ENCODE measurements at regions not wholly inside any gene's neighbourhood (a gene's known extent, or its start where the extent isn't known, plus 50 kb on each side); places are given as distances from the start of the nearest gene placed in this dataset.

DNA sequence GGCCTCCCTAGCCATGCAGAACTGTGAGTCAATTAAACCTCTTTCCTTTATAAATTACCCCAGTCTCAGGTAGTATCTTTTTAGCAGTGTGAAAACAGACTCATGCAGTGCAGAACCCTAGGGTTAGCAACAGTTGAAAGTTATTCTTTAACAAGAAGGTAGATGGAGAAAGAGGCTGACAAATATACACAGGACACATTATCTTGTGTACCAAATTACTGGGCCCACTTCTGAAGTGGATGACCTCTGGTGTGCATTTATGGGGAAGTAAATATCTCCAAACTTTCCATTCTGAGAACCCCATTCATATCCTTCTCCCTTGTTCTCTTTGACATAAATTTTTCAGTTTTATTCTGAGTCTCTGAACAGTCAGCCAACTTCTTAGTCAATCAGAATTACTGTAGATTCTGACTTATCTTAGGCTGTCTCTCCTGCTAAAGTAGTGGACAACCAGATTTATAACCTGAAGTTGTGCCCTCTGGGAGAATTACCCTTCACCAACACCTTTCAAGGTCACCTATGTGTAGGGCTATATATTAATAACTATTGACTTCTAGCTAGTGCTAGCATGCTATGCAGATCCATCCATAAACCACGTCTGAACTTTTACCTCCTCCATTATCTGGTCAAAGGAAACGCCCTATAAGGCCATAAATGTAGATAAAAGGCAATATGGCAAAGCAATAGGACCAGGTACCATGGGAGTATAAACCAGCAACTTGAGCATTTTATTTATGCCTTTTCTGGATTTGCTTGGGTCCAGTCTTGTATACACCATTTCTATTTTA lies 72.5 kb upstream of the TAB3 start:
- in situ Hi-C loops (cut with HindIII; ENCODE audit: low pct_ligation_motif_present, low pct_unique_long_range_greater_than_20kb, low sequenced_read_pairs): no loop called here
- no peak for DNase-seq

DNA sequence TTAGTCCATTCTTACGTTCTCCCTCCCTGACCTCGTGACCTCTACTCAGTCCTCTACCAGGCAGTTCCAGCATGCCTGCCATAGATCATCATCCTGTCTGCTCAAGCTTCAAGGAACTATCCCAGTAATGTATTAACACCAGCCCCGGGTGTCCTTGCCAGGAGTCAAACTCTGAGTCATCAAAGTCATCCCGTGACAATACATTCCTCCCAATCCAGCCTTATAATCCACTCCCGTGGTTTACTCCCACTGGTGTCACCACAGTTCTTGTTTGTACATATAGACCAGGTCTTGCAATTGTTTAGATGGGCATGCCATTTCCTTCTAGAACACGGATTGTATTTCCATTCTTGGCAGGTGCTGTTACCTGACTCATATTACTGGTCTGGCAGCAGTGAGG lies 68.7 kb upstream of the TAB3 start:
- in situ Hi-C loops (cut with HindIII; ENCODE audit: low pct_ligation_motif_present, low pct_unique_long_range_greater_than_20kb, low sequenced_read_pairs): no loop called here
- peak; percentile 79 for DNase-seq

DNA sequence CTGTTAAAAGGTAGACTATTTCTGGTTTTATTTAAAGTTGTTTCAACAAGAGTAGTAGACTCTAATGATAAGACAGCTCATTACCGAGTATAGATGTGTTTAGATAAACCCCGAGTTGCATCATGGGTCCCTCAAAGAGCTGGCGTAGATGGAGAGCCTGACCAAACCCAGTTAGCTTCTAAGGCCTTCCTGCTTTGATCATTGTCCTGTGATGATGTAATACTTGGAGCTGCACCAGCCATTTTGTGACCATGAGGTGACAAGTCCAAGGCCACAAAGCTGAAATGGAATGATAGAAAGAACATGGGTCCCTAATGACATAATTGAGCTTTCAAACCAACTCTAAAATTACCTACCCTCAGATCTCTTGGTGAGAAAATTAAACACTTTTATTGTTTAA lies 66.6 kb upstream of the TAB3 start:
- no peak for DNase-seq
- in situ Hi-C loops (cut with HindIII; ENCODE audit: low pct_ligation_motif_present, low pct_unique_long_range_greater_than_20kb, low sequenced_read_pairs): no loop called here

DNA sequence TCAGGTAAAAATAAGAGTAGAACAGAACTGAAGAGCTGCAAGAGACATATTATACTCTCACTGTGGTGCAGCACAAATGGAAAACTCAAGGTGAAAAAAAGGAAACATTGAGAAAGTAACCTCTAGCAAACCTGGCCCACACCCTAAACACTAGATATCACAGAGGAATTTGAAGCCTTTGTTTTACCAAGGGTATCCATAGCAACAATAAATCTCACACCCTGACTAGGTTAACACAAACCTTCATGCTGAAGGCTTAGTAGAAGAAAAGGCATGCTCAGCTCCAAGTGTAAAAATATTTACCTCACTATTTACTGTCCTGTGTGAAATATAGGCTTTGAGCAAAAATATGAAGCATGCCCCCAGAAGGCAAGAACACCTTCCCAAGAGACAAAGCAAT lies 61.9 kb upstream of the TAB3 start:
- DNase-seq: no peak
- in situ Hi-C loops (cut with HindIII; ENCODE audit: low pct_ligation_motif_present, low pct_unique_long_range_greater_than_20kb, low sequenced_read_pairs): no loop called here

DNA sequence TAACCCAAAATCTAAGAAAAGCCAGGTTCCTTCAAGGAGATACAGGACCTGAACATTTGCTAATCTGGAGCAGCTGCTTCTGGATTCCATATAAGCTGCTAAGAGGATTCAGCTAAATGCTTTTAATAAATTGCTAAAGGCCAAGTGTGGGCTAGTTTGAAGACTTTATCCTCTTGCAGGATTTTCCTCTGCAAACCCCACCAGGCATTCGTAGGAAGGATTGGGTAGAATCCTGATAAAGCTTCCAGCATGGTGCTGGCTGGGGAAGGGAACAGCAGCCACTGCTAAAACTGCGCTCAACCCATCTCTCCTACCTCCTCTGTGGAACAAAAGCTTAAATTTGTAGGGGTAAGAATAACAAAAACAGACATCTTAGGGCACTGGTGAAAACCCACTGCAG lies 61.3 kb upstream of the TAB3 start:
- DNase-seq: no peak
- in situ Hi-C loops (cut with HindIII; ENCODE audit: low pct_ligation_motif_present, low pct_unique_long_range_greater_than_20kb, low sequenced_read_pairs): no loop called here

DNA sequence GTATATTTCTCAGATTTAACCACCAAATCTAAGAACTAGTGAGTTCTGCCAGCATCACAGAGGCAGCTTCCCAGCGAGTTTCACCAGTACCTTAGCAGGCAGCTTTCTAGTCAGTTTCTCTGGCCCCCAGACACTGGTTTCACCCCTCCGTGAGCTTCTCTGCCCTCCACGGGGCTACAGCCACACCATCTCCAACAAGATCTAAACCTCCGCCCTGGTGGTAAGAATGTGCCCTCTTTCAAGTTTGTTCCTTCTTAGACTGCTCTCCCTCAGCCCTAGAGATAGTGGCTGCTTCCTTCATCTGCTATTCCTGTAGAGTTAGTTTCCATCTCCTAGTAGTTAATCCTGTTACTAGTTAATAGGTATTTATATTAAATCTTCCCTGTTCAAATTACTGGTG lies 60.5 kb upstream of the TAB3 start:
- in situ Hi-C loops (cut with HindIII; ENCODE audit: low pct_ligation_motif_present, low pct_unique_long_range_greater_than_20kb, low sequenced_read_pairs): no loop called here
- no peak for DNase-seq

DNA sequence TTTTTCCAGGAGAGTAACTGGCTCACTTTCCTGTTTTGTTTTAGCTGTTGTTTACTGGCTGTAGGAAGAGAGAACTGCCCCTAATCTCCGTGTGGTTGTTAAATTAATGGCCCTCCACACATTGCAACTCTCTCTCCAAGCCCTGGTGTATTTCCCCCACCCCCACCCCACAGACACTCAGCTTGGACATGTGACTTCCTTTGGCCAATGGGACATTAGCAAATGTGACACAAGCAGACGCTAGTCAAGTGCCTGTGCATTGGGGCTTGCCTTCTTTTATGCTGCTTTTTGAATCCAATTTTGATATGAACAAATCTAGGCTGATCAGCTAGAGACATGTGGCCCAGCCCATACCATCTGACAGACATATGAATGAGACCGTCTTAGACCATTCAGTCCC lies 59.6 kb upstream of the TAB3 start:
- no peak for DNase-seq
- in situ Hi-C loops (cut with HindIII; ENCODE audit: low pct_ligation_motif_present, low pct_unique_long_range_greater_than_20kb, low sequenced_read_pairs): no loop called here

DNA sequence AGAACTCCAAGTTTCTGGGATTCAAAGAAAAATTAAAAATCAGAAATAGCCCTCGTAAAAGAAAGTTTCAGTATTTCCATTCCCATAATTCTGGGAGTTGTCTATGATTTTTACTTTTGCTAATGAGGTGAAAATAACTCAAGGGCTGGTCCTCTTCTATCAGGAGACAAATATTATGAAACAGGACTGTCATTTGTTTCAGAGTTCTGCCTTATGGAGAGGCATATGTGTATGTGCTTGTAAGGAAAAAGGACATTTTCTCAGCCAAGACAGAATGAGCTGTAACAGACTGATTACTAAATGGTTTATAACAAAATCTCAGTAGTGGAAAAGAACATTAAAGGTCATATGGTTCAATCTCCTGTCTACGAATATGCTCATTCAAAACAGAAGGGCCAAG lies 59.0 kb upstream of the TAB3 start:
- DNase-seq: no peak
- in situ Hi-C loops (cut with HindIII; ENCODE audit: low pct_ligation_motif_present, low pct_unique_long_range_greater_than_20kb, low sequenced_read_pairs): no loop called here

DNA sequence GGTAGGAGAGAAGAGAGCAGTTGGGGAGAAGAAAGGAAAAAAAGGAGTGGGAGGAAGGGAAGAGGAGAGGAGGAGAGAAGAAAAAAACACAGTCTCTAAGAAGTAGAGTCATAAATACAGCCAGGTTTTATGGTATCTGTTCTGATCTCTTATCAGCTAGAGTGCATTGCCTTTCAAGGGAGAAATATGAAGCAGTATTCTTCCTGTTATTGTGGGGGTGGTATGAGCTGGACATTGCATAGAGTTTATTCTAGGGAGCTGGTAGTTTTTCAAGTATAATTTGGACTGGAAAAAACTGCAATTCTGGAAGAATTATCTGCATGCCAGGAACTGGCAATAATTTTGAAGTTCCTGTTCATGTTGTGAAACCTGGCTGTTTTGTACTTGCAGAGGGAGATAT lies 54.9 kb upstream of the TAB3 start:
- in situ Hi-C loops (cut with HindIII; ENCODE audit: low pct_ligation_motif_present, low pct_unique_long_range_greater_than_20kb, low sequenced_read_pairs): no loop called here
- no peak for DNase-seq

DNA sequence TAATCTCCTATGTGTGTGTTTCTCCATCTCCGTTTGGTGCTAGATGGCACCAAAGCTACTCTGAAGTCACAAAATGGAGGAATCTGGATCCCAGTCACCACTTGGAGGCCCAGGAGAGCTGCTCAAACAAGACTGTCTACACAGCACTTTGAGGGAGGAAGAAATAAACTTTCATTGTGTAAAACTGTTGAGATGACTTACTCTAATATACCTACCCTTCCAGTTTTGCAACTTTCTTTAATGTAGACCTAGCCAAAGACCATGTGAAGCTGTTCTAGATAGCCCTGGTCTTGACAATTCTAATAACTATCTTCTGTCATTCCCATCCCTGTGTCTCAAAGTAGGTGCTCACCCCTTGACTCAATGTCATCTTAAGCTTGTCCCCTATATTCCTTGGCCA lies 52.8 kb upstream of the TAB3 start:
- in situ Hi-C loops (cut with HindIII; ENCODE audit: low pct_ligation_motif_present, low pct_unique_long_range_greater_than_20kb, low sequenced_read_pairs): no loop called here
- no peak for DNase-seq

DNA sequence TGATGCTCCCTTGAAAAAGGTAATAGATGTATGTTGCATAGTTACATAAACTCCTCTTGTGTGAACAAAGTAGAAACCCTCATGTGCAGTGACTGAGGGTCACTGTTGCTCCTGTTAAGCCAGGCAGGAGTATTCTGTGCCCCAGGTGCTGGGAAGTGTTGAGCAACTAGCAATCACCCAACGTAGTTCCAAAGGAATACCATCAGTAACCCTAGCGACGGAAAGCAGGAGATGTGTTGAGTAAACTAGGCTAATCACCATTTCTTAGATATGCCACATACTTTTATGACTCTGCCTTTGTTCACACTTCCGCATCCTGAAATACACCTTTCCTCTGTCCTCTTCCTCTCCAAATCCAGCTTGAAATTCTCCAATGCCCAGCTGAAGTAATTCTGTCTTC lies 50.9 kb upstream of the TAB3 start:
- in situ Hi-C loops (cut with HindIII; ENCODE audit: low pct_ligation_motif_present, low pct_unique_long_range_greater_than_20kb, low sequenced_read_pairs): no loop called here
- DNase-seq: no peak
